HG02870 (cell line): ENCODE measurements at regions not wholly inside any gene's neighbourhood (a gene's known extent, or its start where the extent isn't known, plus 50 kb on each side); places are given as distances from the start of the nearest gene placed in this dataset.

Source experiments
- ATAC-seq: cut with Tn5 transposase; IDR thresholded peaks from one replicate; pipeline ENCODE4 v1.9.1; 2021; ENCODE audit warnings: mild to moderate bottlenecking, moderate library complexity; ENCODE audit not compliant: unreplicated experiment

- ATAC-seq: no peak
Measured at GRCh38 chr2:221145396-221145795, 426.7 kb downstream of the EPHA4 start.

DNA sequence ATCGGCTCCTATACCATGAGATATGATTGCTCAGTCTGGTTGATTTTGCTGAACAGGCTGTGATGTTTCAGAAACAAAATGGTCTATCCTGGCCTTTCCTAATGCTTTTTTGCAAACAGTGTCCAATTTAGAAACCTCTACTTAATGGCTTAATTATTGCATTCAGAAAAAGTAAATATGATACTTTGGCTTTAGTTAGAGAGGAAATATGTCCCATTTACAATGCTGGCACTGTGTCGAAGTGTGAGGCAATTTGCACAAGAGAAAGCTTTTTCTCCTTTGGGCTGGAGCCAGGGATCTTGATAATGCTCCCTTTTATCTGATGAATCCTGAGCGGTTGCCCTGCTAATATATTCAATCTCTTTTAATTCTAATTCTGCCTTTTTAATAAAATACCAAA lies 418.9 kb downstream of the EPHA4 start:
- no peak for ATAC-seq

- no peak for ATAC-seq
Measured at GRCh38 chr2:221154176-221154575, 417.9 kb downstream of the EPHA4 start.

DNA sequence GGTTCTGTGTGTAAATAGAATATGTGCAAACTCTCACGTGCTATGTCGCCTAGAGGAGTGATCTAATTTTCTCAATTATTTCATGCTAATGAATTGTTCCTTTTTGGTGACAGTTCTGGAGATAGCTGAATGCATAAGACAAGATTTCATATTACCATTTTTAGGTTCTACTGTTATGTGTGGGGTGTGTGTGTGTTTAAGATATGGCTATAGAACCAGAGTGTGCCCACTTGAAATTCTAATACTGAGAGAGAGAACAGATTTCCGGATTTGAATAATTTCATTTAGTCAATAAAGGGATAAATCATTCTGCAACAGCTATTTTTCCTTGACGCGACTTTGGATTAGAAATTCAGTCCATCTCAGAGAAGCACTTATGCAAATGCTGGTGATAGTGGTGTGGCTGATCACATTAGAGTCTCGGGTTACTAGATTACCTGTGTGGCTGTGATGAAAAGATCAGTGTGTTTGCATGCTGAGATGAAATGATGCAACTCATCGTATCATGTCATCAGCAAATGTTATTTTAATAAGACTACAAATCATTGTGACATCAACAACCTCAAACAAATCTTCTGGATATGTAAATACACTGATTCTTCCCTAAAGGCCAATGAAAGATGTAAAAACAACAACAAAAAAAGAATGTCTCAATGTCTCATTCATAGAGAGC lies 415.9 kb downstream of the EPHA4 start:
- no peak for ATAC-seq

- no peak for ATAC-seq
Measured at GRCh38 chr2:221161186-221161585, 410.9 kb downstream of the EPHA4 start.

DNA sequence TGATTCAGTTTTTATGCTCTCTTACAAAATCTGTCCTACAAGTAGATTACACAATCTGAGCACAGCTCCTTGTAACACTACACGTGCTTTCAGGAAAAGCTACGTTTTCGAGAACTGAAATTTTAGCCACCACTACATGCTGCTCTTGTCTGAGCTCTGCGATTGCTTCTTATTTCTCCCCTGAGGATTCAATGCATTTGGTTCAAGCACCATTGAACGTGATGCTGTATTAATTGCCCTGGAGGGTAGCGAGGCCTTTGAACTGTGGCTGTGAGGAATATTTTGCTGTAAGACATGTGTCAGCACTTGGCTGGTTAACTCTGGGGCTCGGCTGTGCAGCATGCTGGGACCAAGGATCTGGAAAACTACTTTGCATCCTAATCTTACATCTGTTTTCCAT lies 405.8 kb downstream of the EPHA4 start:
- no peak for ATAC-seq

DNA sequence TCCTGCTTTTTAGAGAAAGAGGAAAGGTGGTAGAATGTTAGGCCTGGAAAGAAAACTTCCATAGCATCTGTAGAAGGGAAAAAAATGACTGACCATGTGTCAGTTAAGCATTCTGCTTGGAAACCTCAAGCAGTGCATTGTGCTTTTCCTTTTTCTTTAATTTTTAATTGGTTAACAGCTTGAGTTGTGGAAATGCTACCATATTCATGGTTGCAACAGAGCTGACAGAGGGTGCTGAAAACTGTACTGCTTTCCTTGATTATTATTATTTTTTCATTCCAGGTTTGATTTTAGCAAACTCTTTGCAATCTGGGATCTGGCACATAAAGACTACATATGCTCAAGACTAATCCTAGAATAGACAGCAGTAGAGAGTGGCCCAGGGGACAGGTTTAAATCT lies 404.5 kb downstream of the EPHA4 start:
- no peak for ATAC-seq

DNA sequence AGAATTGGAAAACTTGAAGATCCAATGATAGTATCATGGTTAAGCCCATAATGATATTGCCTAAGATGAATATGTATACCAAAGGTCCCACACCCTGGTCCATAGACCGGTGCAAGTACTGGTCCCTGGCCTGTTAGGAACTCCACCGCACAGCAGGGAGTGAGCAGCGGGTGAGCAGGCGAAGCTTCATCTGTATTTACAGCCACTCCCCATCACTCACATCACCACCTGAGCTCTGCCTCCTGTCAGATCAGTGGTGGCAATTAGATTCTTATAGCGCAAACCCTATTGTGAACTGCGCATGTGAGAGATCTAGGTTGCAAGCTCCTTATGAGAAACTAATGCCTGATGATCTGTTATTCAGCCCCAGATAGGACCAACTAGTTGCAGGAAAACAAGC lies 402.4 kb downstream of the EPHA4 start:
- no peak for ATAC-seq

DNA sequence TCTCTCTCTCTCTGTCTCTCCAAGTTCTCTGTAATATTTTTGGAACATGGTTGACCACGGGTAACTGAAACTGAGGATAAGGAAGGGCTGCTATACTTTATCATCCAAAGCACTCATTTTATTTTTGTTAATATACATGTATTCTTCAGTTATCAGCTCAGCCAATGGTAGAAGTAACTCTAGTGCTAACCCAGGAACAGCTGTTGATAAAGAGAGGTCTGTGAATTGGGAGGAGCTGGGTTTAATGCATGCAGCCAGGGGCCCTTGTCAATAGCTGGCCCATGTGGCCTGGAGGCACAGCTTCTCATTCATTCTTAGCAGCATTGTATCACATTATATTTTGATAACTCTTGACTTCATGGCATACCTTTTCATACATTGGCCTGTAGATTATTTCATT lies 401.6 kb downstream of the EPHA4 start:
- ATAC-seq: no peak

GRCh38 chr2:221176667-221177066 lies 395.4 kb downstream of the EPHA4 start:
- ATAC-seq: no peak

- no peak for ATAC-seq
Measured at GRCh38 chr2:221178139-221178538, 394.0 kb downstream of the EPHA4 start.

DNA sequence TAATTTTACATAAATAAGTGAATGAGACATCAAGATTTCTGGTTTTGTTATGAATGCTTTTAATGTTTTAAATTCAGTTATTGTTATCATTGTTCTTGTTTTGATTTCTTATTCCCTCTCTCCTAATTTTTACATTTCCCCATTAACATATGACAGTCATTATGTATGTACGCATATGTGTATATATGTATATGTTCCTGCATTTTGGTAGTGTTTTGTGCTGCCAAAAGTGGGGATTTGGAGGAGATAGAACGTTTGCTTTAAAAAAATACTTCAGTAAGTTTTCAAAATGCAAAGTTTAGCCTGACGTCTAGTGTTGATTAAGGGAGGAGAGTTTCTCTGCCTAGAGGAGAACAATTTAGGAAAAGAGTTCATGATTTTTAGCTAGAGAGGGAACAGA lies 385.2 kb downstream of the EPHA4 start:
- no peak for ATAC-seq

- ATAC-seq: no peak
Measured at GRCh38 chr2:221189431-221190067, 382.6 kb downstream of the EPHA4 start.

DNA sequence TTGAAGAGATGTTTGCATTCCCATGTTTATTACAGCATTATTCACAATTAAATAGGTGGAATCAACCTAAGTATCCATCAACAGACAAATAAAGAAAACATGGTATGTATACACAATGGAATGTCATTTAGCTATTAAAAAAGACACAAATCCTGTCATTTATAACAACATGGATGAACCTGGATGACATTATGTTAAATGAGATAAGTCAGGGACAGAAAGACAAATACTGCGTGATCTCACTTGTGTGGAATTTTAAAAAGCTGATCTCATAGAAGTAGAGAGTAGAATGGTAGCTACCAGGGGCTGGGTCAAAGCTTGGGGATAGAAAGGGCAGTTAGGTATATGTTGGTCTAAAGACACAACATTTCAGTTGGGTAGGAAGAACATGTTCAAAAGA lies 376.3 kb downstream of the EPHA4 start:
- no peak for ATAC-seq

- no peak for ATAC-seq
Measured at GRCh38 chr2:221197225-221197856, 374.8 kb downstream of the EPHA4 start.

- no peak for ATAC-seq
Measured at GRCh38 chr2:221198309-221198708, 373.8 kb downstream of the EPHA4 start.

- no peak for ATAC-seq
Measured at GRCh38 chr2:221200184-221200839, 371.8 kb downstream of the EPHA4 start.

- no peak for ATAC-seq
Measured at GRCh38 chr2:221202431-221202830, 369.7 kb downstream of the EPHA4 start.

DNA sequence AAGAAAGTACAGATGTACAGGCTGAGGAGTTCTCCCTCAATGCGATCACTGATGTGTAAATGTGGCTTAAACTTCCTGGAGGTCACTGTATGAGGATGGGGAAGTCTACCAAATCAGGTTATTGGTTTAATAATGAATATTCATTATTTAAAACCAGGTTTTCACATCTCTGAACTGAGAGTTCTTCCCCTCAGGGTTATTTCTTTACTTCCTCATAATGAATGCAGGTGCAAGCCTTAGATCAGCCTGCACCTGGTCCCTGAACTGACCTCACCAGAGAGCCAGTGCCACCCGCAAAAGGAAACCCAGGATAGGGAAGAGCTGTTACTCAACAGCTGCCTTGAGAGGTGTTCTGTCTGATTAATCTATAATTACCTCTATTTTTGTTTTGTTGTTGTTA lies 369.0 kb downstream of the EPHA4 start:
- ATAC-seq: peak; percentile 90

DNA sequence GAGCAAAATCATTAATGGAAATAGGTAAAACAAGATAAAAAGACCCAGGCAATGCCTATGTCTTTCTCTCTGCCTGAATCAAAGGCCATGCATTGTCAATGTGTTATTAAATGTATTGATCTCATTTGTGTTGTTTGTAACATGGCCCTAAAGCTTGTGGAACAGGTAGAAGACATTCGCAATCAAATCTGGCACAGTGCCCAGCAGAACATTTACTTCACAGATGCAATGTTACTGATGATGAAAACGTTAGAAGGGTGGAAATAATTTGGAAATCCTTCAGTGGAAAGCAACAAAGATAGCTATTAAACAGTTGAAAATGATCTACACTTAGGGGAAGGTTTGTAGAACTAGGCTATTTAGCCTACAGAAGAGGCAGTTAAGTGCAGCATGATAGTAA lies 368.2 kb downstream of the EPHA4 start:
- ATAC-seq: no peak

DNA sequence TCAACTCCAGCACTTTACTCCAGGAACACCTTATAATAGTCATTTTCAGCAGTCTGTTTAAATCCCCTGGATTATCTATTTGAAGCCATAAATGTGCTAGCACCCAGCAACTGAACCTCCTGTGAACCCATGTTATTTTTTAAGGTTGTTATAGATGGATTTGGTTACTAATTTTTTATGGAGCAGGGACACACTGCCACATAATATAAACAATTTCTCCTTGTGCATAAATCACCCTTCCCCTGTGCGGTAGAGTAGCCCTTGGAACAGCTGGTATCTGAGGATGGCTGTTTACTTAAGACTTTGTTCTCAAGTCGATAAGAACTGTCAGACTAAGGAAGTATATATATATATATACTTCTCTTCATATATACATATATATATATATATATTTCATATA lies 367.4 kb downstream of the EPHA4 start:
- ATAC-seq: no peak

- no peak for ATAC-seq
Measured at GRCh38 chr2:221205103-221205673, 366.9 kb downstream of the EPHA4 start.
